ENCODE measurements at regions not wholly inside any gene's neighbourhood (a gene's known extent, or its start where the extent isn't known, plus 50 kb on each side); places are given as distances from the start of the nearest gene placed in this dataset.
"Not testable (repeated sequence)": the region's sequence is repeated elsewhere in the genome, so short reads cannot be mapped to it uniquely, and the experiment has no call there.

DNA sequence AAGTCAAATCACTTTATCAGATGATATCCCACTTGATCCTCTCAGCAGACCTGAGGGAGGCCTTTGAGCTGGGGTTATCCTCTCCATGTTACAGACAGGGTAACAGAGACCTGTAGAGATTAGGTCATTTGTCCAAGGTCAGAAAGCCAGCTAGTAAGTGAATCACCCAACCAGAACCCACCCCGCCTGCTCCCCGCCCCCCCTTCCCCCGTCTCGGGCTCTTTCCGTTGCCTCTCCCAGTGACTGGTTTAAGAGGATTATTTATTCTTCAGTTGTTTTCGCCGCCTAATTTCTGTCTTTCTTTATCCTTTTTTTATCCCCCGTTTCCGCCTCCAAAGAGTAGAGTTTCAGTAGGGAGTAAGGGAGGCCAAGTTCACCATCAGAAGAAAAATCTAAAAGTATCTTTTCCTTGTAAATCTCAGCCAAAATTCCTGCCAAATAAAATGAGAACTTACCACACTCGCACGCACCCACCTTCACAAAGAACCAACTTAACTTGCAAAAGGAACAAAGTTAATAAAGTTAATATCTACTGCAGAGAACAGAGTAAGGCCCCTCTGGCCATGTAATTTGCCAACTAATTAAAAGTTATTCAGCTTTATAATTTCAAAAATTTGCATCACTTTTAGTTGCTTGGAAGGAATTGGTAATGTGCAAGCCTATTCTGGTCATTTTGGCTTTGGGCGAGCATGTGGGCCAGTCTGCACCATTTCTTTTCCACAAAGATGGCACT lies 76.8 kb upstream of the TRABD2B start:
- H3K4me1 Mint-ChIP-seq = no peaks in the 10 kb centered on the region
- H3K27ac Mint-ChIP-seq = no peak overlapping the region
- H3K36me3 Mint-ChIP-seq = no peaks in the 10 kb centered on the region
- H3K9me3 Mint-ChIP-seq = no peaks in the 10 kb centered on the region
- ATAC-seq (ENCODE audit: low read depth) = no peak
- POLR2A ChIA-PET = no interaction called here
- peaks cover 15% of the 10 kb centered on the region for H3K27me3 Mint-ChIP-seq
- H3K4me3 Mint-ChIP-seq = no peak overlapping the region
- no peak for DNase-seq

- POLR2A ChIA-PET = no interaction called here
- ATAC-seq (ENCODE audit: low read depth) (no peak), DNase-seq (no peak)
- Mint-ChIP-seq H3K36me3 (no peaks in the 10 kb centered on the region), H3K27ac (no peak overlapping the region), H3K9me3 (no peaks in the 10 kb centered on the region), H3K4me1 (no peaks in the 10 kb centered on the region), H3K4me3 (no peak overlapping the region), H3K27me3 (peaks cover 8% of the 10 kb centered on the region)
Observed at GRCh38 chr1:48071513-48071912, 74.3 kb upstream of the TRABD2B start.

DNA sequence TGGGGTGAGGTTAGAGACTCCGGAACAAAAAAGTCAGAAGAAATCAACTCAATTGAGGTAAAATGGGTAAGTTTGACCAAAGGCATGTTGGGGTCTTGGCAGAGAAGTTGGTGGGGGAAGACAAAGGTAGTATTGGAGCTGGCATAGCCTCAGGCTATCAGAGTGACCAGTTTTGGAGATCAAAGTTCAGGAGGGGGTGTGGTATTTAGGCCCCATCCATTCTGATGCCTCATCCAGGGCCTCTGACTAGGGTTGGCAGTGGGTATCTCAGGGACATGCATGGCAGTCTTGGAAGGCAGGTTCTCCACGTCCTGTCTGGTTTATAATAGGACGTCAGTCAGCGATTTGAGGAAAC lies 73.2 kb upstream of the TRABD2B start:
- ATAC-seq (ENCODE audit: low read depth) = no peak
- no peak for DNase-seq
- Mint-ChIP-seq H3K4me3 (no peak overlapping the region), H3K4me1 (no peaks in the 10 kb centered on the region), H3K9me3 (no peaks in the 10 kb centered on the region), H3K27ac (no peak overlapping the region), H3K36me3 (no peaks in the 10 kb centered on the region), H3K27me3 (peaks cover 4% of the 10 kb centered on the region)
- POLR2A ChIA-PET = no interaction called here

DNA sequence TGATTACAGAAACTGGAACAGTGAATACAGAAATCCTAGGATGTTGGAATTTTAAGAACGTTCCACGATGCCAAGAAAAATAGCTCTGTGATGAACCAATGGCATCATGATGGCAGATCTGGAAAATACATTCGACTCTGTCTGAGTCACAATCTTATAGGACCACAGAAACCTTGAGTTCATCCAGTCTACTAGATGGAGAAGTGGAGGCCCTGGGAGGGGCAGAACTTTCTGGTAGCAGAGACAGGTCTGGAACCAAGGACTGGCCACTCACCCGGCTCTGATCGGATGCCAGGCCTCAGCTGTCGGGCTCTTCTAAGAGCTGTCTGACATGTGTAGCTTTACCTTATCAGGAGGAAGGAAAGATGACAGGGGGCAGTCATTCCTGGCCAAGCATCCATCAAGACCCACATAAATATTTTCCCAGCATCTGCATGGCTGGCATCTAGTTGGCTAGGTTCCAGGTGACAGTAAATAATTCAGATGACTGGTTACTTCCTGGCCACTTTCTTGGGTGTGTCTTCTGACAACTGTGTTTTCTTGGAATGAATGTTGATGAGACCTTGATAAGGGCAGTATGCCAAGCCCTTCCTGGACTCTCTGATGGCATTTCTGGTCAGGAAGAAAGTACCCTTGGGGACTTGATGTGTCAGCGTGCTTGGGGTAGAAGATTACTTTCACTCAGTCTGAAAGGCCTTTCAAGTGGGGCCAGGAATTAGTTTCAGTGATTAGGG lies 72.6 kb upstream of the TRABD2B start:
- no peaks in the 10 kb centered on the region for H3K9me3 Mint-ChIP-seq
- H3K4me1 Mint-ChIP-seq = no peaks in the 10 kb centered on the region
- POLR2A ChIA-PET = no interaction called here
- H3K4me3 Mint-ChIP-seq = no peak overlapping the region
- H3K27ac Mint-ChIP-seq = no peak overlapping the region
- H3K27me3 Mint-ChIP-seq = peaks cover 4% of the 10 kb centered on the region
- ATAC-seq (ENCODE audit: low read depth) (no peak), DNase-seq (no peak)
- no peaks in the 10 kb centered on the region for H3K36me3 Mint-ChIP-seq

DNA sequence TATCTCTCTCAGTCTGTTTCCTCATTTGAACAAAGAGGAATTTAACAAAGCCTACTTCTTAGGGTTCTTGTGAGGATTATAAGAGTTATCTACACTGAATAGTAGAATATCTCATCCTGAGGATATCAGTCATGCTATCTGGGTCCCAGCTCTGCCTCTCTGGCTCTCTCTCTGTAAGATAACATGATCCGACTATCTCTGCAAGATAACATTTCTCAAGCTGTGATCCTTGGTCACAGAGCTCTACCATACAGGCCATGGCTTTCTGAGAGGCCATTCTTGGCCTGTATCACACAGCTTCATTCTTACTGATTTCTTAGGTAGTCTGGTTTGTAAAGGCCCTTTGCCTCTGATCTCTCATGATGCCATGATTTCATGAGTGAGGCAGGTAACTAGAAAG lies 71.0 kb upstream of the TRABD2B start:
- DNase-seq (no peak), ATAC-seq (ENCODE audit: low read depth) (no peak)
- no peaks in the 10 kb centered on the region for H3K36me3 Mint-ChIP-seq
- peaks cover 4% of the 10 kb centered on the region for H3K27me3 Mint-ChIP-seq
- no peaks in the 10 kb centered on the region for H3K4me1 Mint-ChIP-seq
- no peak overlapping the region for H3K4me3 Mint-ChIP-seq
- POLR2A ChIA-PET = no interaction called here
- H3K9me3 Mint-ChIP-seq = no peaks in the 10 kb centered on the region
- no peak overlapping the region for H3K27ac Mint-ChIP-seq

DNA sequence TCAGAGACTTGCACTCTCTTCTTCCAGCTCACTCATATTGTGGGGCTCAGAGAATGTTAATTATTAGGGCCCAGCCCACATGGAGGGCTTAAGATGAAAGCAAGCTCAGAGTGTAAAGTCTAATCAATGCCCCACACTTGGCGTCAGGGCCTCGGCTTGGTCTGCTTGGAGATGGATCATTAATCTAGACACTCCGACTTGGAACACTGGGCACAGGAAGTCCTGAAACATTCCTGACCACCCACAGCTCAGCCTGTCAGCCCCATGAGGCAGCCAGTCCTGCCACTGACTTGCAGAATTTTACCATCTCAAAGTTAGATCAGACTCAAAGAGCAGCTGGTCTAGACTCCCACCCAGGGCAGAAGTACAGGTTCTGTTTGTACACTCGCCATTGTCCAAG lies 69.8 kb upstream of the TRABD2B start:
- POLR2A ChIA-PET = no interaction called here
- DNase-seq = no peak
- Mint-ChIP-seq H3K27ac (no peak overlapping the region), H3K9me3 (no peaks in the 10 kb centered on the region), H3K27me3 (peaks cover 1% of the 10 kb centered on the region), H3K36me3 (no peaks in the 10 kb centered on the region), H3K4me3 (no peak overlapping the region), H3K4me1 (no peaks in the 10 kb centered on the region)
- ATAC-seq (ENCODE audit: low read depth) = no peak

DNA sequence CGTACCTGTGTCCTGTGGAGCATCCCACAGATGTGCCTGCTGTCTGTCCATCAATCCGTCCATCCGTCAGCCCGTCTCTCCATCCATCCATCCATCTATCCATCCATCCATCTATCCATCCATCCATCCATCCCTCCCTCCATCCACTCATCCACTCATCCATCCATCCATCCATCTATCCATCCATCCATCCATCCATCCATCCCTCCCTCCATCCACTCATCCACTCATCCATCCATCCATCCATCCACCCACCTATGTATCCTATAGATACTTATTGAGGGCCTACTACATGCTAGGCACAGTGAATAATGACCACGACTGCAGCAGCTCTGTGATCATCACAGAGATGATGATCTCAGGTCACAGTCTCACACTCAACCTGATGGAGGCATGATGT lies 67.5 kb upstream of the TRABD2B start:
- H3K4me1 Mint-ChIP-seq; DNase-seq; H3K4me3 Mint-ChIP-seq; POLR2A ChIA-PET; H3K27me3 Mint-ChIP-seq; H3K9me3 Mint-ChIP-seq; ATAC-seq (ENCODE audit: low read depth); H3K27ac Mint-ChIP-seq; H3K36me3 Mint-ChIP-seq: not testable (repeated sequence)

- POLR2A ChIA-PET = no interaction called here
- Mint-ChIP-seq H3K27me3 (peaks cover 3% of the 10 kb centered on the region), H3K4me3 (no peak overlapping the region), H3K4me1 (no peaks in the 10 kb centered on the region), H3K36me3 (no peaks in the 10 kb centered on the region), H3K27ac (no peak overlapping the region), H3K9me3 (no peaks in the 10 kb centered on the region)
- DNase-seq = no peak
- ATAC-seq (ENCODE audit: low read depth) = no peak
Observed at GRCh38 chr1:48062353-48062752, 65.2 kb upstream of the TRABD2B start.

GRCh38 chr1:48061162-48062136 lies 64.3 kb upstream of the TRABD2B start:
- ATAC-seq (ENCODE audit: low read depth) (no peak), DNase-seq (no peak)
- Mint-ChIP-seq H3K36me3 (no peaks in the 10 kb centered on the region), H3K27ac (no peak overlapping the region), H3K9me3 (no peaks in the 10 kb centered on the region), H3K27me3 (peaks cover 3% of the 10 kb centered on the region), H3K4me1 (no peaks in the 10 kb centered on the region), H3K4me3 (no peak overlapping the region)
- POLR2A ChIA-PET = no interaction called here

- peaks cover 5% of the 10 kb centered on the region for H3K27me3 Mint-ChIP-seq
- ATAC-seq (ENCODE audit: low read depth) (no peak), DNase-seq (no peak)
- no peaks in the 10 kb centered on the region for H3K36me3 Mint-ChIP-seq
- POLR2A ChIA-PET = no interaction called here
- no peaks in the 10 kb centered on the region for H3K9me3 Mint-ChIP-seq
- H3K27ac Mint-ChIP-seq = no peak overlapping the region
- no peak overlapping the region for H3K4me3 Mint-ChIP-seq
- no peaks in the 10 kb centered on the region for H3K4me1 Mint-ChIP-seq
Observed at GRCh38 chr1:48059289-48059688, 62.1 kb upstream of the TRABD2B start.

DNA sequence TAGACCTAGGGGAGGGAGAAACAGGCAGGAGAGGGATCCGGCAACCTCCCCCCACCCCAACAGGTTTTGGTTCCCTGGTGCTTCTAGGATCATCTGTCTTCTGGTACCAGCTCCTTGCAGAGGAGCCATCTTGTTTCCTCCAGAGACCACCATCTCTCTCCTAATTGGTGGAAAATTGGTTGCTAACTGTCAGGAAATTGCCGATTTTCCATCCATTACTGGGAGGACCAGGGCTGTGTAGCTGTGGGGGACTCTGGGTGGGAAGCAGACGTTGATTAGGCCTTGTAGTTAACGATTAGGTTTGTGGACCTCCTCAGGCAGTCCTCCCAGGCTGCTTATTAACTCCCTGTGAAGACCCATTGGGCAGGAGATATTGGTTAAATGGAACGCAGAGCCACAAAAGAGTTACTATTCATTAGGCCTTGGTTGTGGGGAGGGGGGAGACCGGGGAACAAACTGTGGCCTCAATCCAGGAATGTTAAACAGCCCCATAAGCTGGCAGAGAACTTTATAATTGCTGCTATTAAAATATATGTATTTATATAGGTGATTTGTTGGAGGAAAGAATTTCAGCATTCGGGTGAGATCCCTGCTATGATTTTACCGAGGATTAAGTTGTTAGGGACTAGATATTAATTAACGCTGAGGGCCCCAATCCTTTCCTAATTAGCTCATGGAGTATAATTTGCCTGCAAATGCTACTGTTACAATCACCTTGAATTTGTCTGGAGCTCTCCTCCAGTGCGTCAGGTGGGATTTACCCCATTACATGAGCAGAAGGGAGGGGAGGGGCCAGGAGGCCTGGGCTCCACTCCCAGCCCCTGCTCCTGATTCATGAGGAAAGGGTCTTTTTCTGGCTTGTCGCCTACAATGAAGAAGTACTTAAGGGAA lies 61.2 kb upstream of the TRABD2B start:
- H3K4me1 Mint-ChIP-seq = no peaks in the 10 kb centered on the region
- POLR2A ChIA-PET = no interaction called here
- DNase-seq (no peak), ATAC-seq (ENCODE audit: low read depth) (no peak)
- no peaks in the 10 kb centered on the region for H3K9me3 Mint-ChIP-seq
- peaks cover 5% of the 10 kb centered on the region for H3K27me3 Mint-ChIP-seq
- H3K27ac Mint-ChIP-seq = no peak overlapping the region
- no peak overlapping the region for H3K4me3 Mint-ChIP-seq
- no peaks in the 10 kb centered on the region for H3K36me3 Mint-ChIP-seq

- no peak for ATAC-seq (ENCODE audit: low read depth)
- H3K27me3 Mint-ChIP-seq = peaks cover 5% of the 10 kb centered on the region
Observed at GRCh38 chr1:48057249-48057648, 60.1 kb upstream of the TRABD2B start.

More at GRCh38 chr1:48057249-48057648, 60.1 kb upstream of the TRABD2B start:
- Mint-ChIP-seq H3K4me3 (no peak overlapping the region), H3K4me1 (no peaks in the 10 kb centered on the region), H3K9me3 (no peaks in the 10 kb centered on the region), H3K36me3 (no peaks in the 10 kb centered on the region), H3K27ac (no peak overlapping the region)
- POLR2A ChIA-PET = no interaction called here
- DNase-seq = no peak

Data from activated naive CD8-positive, alpha-beta T cell treated with anti-CD3 and anti-CD28 coated beads, Interleukin-2, amount 10 ng/mL, durations not matched to agents 7 days and 5 days (primary cell).